ENCODE measurements at regions not wholly inside any gene's neighbourhood (a gene's known extent, or its start where the extent isn't known, plus 50 kb on each side); places are given as distances from the start of the nearest gene placed in this dataset.

DNA sequence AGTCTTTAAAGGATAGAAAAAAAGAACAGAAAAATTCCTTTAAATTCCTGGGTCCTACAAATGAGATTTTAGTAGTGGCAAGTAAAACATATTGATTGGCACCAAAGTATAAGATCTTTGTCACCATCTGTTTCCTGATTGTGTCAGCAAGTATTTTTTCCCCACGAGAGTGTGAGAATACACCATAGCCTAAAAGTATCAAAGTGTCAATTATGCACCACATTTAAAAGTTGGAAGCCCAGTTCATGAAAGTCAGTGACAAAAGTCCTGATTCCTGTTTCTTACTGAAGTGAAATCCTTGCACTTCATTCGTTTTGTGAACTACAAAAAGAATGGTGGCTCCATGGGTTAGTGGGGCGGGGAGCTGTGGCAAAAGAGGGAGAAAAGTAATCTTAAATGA is 83.8 kb upstream of the DPH6 start:
- CTCF ChIA-PET, result no interaction called here

DNA sequence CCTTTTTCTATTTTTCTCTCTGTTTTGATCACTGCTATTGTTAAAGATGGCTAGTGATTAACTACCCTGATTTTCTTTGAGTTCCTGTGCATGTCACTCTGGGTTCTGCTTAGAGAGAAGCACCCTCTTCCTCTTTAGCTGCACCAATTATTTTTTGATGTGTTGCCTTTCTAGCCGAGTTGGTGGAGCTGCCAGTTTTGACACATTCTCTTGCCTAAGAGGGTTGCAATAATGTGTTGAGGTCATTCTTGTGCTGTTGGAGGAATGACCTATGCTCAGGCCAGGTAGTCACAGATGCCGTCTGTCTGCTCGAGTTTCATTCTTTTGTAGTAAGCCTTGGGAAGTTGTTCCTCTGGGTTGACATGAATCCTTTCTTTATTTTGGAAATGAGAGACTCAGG is 84.6 kb upstream of the DPH6 start:
- Histone ChIP-seq H3K9ac (ENCODE audit: control insufficient read depth, insufficient read depth, low read length) (no peak overlapping the region), H2AFZ (ENCODE audit: control insufficient read depth, low read depth, low read length) (no peak overlapping the region), H3K4me3 (no peak overlapping the region), H3K4me2 (ENCODE audit: control insufficient read depth, insufficient read depth) (no peak overlapping the region), H4K20me1 (ENCODE audit: control insufficient read depth, insufficient read depth) (no peaks in the 10 kb centered on the region), H3K9me3 (replicated peaks; ENCODE audit: control insufficient read depth, insufficient read depth, low read length) (no peaks in the 10 kb centered on the region), H3K4me1 (ENCODE audit: control insufficient read depth, insufficient read depth, low read length) (no peaks in the 10 kb centered on the region), H3K36me3 (ENCODE audit: control insufficient read depth in 2 of 2, insufficient read depth in 2 of 2, low read length in 1 of 2) (no peaks in the 10 kb centered on the region), H3K27ac (ENCODE audit: control insufficient read depth, insufficient read depth) (no peak overlapping the region), H3K27me3 (replicated peaks in 1 of 2; ENCODE audit: control insufficient read depth in 2 of 2, insufficient read depth in 2 of 2, low read length in 1 of 2) (no peaks in the 10 kb centered on the region), H3K79me2 (ENCODE audit: control insufficient read depth, insufficient read depth, low read length) (no peaks in the 10 kb centered on the region)
- intact Hi-C loops (cut with micrococcal nuclease; ENCODE audit: unreplicated experiment), result no loop called here
- ChIA-PET SMC1A (ENCODE audit: uncharacterized antibody, unreplicated experiment) (interaction anchor here (0.8 kb wide), 1 partner anchor 13 kb away, joined by 3 read pairs; no protein-coding TSS in a partner anchor), POLR2A (no interaction called here), CTCF (no interaction called here), RAD21 (ENCODE audit: unreplicated experiment) (no interaction called here)
- FAIRE-seq, result no peak
- no peak for ATAC-seq
- WGBS (ENCODE audit: insufficient coverage, insufficient replicate concordance, low lambda C conversion rate, missing lambda C conversion rate), result 36% methylated on average over 3 of the region's 3 CpGs
- in situ Hi-C loops (cut with MboI), result no loop called here
- no TSS peak for BruUV-seq (replicated peaks)
- TF ChIP-seq NBN (IDR thresholded peaks at IDR 0.05), result no peak
- no peak for TF ChIP-seq POLR2A (IDR thresholded peaks at IDR 0.05; ENCODE audit: low read depth, low read length)
- no peak for TF ChIP-seq TCF12 (IDR thresholded peaks at IDR 0.05; ENCODE audit: low read depth, low read length)
- no peak for TF ChIP-seq NFYB (IDR thresholded peaks at IDR 0.05; ENCODE audit: insufficient read depth, low read depth, low read length)
- no peak for DNase-seq (ENCODE audit: low read depth, low spot score)

More for the DNA sequence above, 83.8 kb upstream of the DPH6 start:
- H3K4me1 ChIP-seq (ENCODE audit: control insufficient read depth, insufficient read depth, low read length), result no peaks in the 10 kb centered on the region
- no peaks in the 10 kb centered on the region for H3K9me3 ChIP-seq (replicated peaks; ENCODE audit: control insufficient read depth, insufficient read depth, low read length)
- ChIA-PET SMC1A (ENCODE audit: uncharacterized antibody, unreplicated experiment) (interaction anchor here (0.8 kb wide), 1 partner anchor 12 kb away, joined by 3 read pairs; no protein-coding TSS in a partner anchor), RAD21 (ENCODE audit: unreplicated experiment) (no interaction called here), POLR2A (no interaction called here)
- DNase-seq (ENCODE audit: low read depth, low spot score), result no peak
- H3K27ac ChIP-seq (ENCODE audit: control insufficient read depth, insufficient read depth), result no peak overlapping the region
- H4K20me1 ChIP-seq (ENCODE audit: control insufficient read depth, insufficient read depth), result no peaks in the 10 kb centered on the region
- H3K9ac ChIP-seq (ENCODE audit: control insufficient read depth, insufficient read depth, low read length), result no peak overlapping the region
- TF ChIP-seq TCF7 (IDR thresholded peaks at IDR 0.05; ENCODE audit: borderline replicate concordance), result no peak
- no peak for FAIRE-seq
- BruUV-seq (replicated peaks), result no TSS peak
- no peak for ATAC-seq
- WGBS (ENCODE audit: insufficient coverage, insufficient replicate concordance, low lambda C conversion rate, missing lambda C conversion rate), result 3% methylated on average over 3 of the region's 3 CpGs
- no peaks in the 10 kb centered on the region for H3K79me2 ChIP-seq (ENCODE audit: control insufficient read depth, insufficient read depth, low read length)
- no peak overlapping the region for H2AFZ ChIP-seq (ENCODE audit: control insufficient read depth, low read depth, low read length)
- no peaks in the 10 kb centered on the region for H3K36me3 ChIP-seq (ENCODE audit: control insufficient read depth in 2 of 2, insufficient read depth in 2 of 2, low read length in 1 of 2)
- in situ Hi-C loops (cut with MboI) (no loop called here), intact Hi-C loops (cut with micrococcal nuclease; ENCODE audit: unreplicated experiment) (no loop called here)
- no peak overlapping the region for H3K4me2 ChIP-seq (ENCODE audit: control insufficient read depth, insufficient read depth)
- no peaks in the 10 kb centered on the region for H3K27me3 ChIP-seq (replicated peaks in 1 of 2; ENCODE audit: control insufficient read depth in 2 of 2, insufficient read depth in 2 of 2, low read length in 1 of 2)
- H3K4me3 ChIP-seq, result no peak overlapping the region

All from GM12878 (cell line).